Peyer's patch (tissue), 4 donors: ENCODE measurements at regions not wholly inside any gene's neighbourhood (a gene's known extent, or its start where the extent isn't known, plus 50 kb on each side); places are given as distances from the start of the nearest gene placed in this dataset.

Source experiments
- POLR2A ChIP-seq, 2 donors: fragments of 450-650 bp; IDR thresholded peaks; one replicate each; pipeline ENCODE4 v1.5.1; 2017; ENCODE audit warnings: antibody characterized with exemption in 2 of 2, mild to moderate bottlenecking in 2 of 2, moderate library complexity in 2 of 2
- TF ChIP-seq, protein P1 (sequence below), 6 experiments: fragments of 450-650 bp in 4 of 6; fragments of 200-600 bp in 2 of 6; sonication (generic) in 1 of 6; IDR thresholded peaks; one replicate each; pipeline ENCODE4 v1.5.1; 2017 to 2019; ENCODE audit warnings: antibody characterized with exemption in 6 of 6, mild to moderate bottlenecking in 3 of 6, moderate library complexity in 1 of 6

DNA sequence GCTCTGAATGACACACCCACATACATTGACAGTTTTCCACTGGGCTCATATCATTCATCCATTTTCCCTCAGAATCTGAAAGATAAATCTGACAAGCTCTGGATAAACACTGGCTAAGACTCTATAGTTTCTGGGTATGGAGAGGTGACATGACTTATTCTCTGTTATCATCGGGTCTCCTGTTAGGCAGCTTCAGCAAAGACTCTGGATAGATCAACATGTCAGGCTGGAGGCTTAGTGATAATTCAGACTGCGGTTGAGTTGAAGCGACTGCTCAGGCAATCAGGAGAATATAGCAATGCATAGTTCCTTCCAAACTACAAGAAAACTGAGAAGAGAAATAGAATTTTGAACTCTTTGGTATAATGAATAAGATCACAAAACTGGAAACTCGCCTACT, 394.6 kb downstream of the CBLN4 start:
- TF ChIP-seq, protein P1, sequence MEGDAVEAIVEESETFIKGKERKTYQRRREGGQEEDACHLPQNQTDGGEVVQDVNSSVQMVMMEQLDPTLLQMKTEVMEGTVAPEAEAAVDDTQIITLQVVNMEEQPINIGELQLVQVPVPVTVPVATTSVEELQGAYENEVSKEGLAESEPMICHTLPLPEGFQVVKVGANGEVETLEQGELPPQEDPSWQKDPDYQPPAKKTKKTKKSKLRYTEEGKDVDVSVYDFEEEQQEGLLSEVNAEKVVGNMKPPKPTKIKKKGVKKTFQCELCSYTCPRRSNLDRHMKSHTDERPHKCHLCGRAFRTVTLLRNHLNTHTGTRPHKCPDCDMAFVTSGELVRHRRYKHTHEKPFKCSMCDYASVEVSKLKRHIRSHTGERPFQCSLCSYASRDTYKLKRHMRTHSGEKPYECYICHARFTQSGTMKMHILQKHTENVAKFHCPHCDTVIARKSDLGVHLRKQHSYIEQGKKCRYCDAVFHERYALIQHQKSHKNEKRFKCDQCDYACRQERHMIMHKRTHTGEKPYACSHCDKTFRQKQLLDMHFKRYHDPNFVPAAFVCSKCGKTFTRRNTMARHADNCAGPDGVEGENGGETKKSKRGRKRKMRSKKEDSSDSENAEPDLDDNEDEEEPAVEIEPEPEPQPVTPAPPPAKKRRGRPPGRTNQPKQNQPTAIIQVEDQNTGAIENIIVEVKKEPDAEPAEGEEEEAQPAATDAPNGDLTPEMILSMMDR (IDR thresholded peaks at IDR 0.05), result no peak
- no peak for TF ChIP-seq POLR2A (IDR thresholded peaks at IDR 0.05)
